ENCODE measurements at regions not wholly inside any gene's neighbourhood (a gene's known extent, or its start where the extent isn't known, plus 50 kb on each side); places are given as distances from the start of the nearest gene placed in this dataset.
A peak's percentile ranks its signal among the peaks of the same experiment; 100 is the strongest.

GRCh38 chr16:72565106-72565505 lies 393.2 kb upstream of the PMFBP1 start:
- no peak for TF ChIP-seq JUND (IDR thresholded peaks at IDR 0.05; ENCODE audit: low read depth)
- in situ Hi-C loops (cut with HindIII; ENCODE audit: low pct_unique_long_range_greater_than_20kb, low sequenced_read_pairs) = no loop called here
- DNase-seq (ENCODE audit: low read depth in 1 of 2, low spot score in 1 of 2) = no peak

- in situ Hi-C loops (cut with HindIII; ENCODE audit: low pct_unique_long_range_greater_than_20kb, low sequenced_read_pairs) = no loop called here
These were observed 388.7 kb upstream of the PMFBP1 start for GRCh38 chr16:72560617-72561016.

GRCh38 chr16:72558501-72558900 lies 386.5 kb upstream of the PMFBP1 start:
- no peak for DNase-seq (ENCODE audit: low read depth in 1 of 2, low spot score in 1 of 2)
- no peak for TF ChIP-seq JUND (IDR thresholded peaks at IDR 0.05; ENCODE audit: low read depth)
- in situ Hi-C loops (cut with HindIII; ENCODE audit: low pct_unique_long_range_greater_than_20kb, low sequenced_read_pairs) = no loop called here

More at GRCh38 chr16:72560617-72561016, 388.7 kb upstream of the PMFBP1 start:
- DNase-seq (ENCODE audit: low read depth in 1 of 2, low spot score in 1 of 2) = no peak
- no peak for TF ChIP-seq JUND (IDR thresholded peaks at IDR 0.05; ENCODE audit: low read depth)

- in situ Hi-C loops (cut with HindIII; ENCODE audit: low pct_unique_long_range_greater_than_20kb, low sequenced_read_pairs) = no loop called here
- no peak for TF ChIP-seq JUND (IDR thresholded peaks at IDR 0.05; ENCODE audit: low read depth)
- DNase-seq (ENCODE audit: low read depth in 1 of 2, low spot score in 1 of 2) = no peak
These were observed 383.0 kb upstream of the PMFBP1 start for GRCh38 chr16:72554935-72555334.

- no peak for DNase-seq (ENCODE audit: low read depth in 1 of 2, low spot score in 1 of 2)
- TF ChIP-seq JUND (IDR thresholded peaks at IDR 0.05; ENCODE audit: low read depth) = no peak
- in situ Hi-C loops (cut with HindIII; ENCODE audit: low pct_unique_long_range_greater_than_20kb, low sequenced_read_pairs) = no loop called here
These were observed 380.7 kb upstream of the PMFBP1 start for GRCh38 chr16:72552654-72553053.

- no peak for DNase-seq (ENCODE audit: low read depth in 1 of 2, low spot score in 1 of 2)
- in situ Hi-C loops (cut with HindIII; ENCODE audit: low pct_unique_long_range_greater_than_20kb, low sequenced_read_pairs) = no loop called here
- TF ChIP-seq JUND (IDR thresholded peaks at IDR 0.05; ENCODE audit: low read depth) = no peak
These were observed 379.7 kb upstream of the PMFBP1 start for GRCh38 chr16:72551649-72552048.

GRCh38 chr16:72549878-72550277 lies 377.9 kb upstream of the PMFBP1 start:
- TF ChIP-seq JUND (IDR thresholded peaks at IDR 0.05; ENCODE audit: low read depth) = no peak
- no peak for DNase-seq (ENCODE audit: low read depth in 1 of 2, low spot score in 1 of 2)
- in situ Hi-C loops (cut with HindIII; ENCODE audit: low pct_unique_long_range_greater_than_20kb, low sequenced_read_pairs) = no loop called here

GRCh38 chr16:72542102-72542501 lies 370.1 kb upstream of the PMFBP1 start:
- TF ChIP-seq JUND (IDR thresholded peaks at IDR 0.05; ENCODE audit: low read depth) = no peak
- in situ Hi-C loops (cut with HindIII; ENCODE audit: low pct_unique_long_range_greater_than_20kb, low sequenced_read_pairs) = no loop called here
- no peak for DNase-seq (ENCODE audit: low read depth in 1 of 2, low spot score in 1 of 2)

- in situ Hi-C loops (cut with HindIII; ENCODE audit: low pct_unique_long_range_greater_than_20kb, low sequenced_read_pairs) = no loop called here
- no peak for TF ChIP-seq JUND (IDR thresholded peaks at IDR 0.05; ENCODE audit: low read depth)
- DNase-seq (ENCODE audit: low read depth in 1 of 2, low spot score in 1 of 2) = no peak
These were observed 365.7 kb upstream of the PMFBP1 start for GRCh38 chr16:72537664-72538063.

- no peak for TF ChIP-seq JUND (IDR thresholded peaks at IDR 0.05; ENCODE audit: low read depth)
- DNase-seq (ENCODE audit: low read depth in 1 of 2, low spot score in 1 of 2) = no peak
- in situ Hi-C loops (cut with HindIII; ENCODE audit: low pct_unique_long_range_greater_than_20kb, low sequenced_read_pairs) = no loop called here
These were observed 364.9 kb upstream of the PMFBP1 start for GRCh38 chr16:72536723-72537435.

- no peak for TF ChIP-seq JUND (IDR thresholded peaks at IDR 0.05; ENCODE audit: low read depth)
- no peak for DNase-seq (ENCODE audit: low read depth in 1 of 2, low spot score in 1 of 2)
- in situ Hi-C loops (cut with HindIII; ENCODE audit: low pct_unique_long_range_greater_than_20kb, low sequenced_read_pairs) = no loop called here
These were observed 361.0 kb upstream of the PMFBP1 start for GRCh38 chr16:72532906-72533410.

GRCh38 chr16:72530434-72530833 lies 358.5 kb upstream of the PMFBP1 start:
- DNase-seq (ENCODE audit: low read depth in 1 of 2, low spot score in 1 of 2) = peak in 1 of 2 experiments; percentile 52
- no peak for TF ChIP-seq JUND (IDR thresholded peaks at IDR 0.05; ENCODE audit: low read depth)
- in situ Hi-C loops (cut with HindIII; ENCODE audit: low pct_unique_long_range_greater_than_20kb, low sequenced_read_pairs) = no loop called here

GRCh38 chr16:72523087-72523486 lies 351.1 kb upstream of the PMFBP1 start:
- TF ChIP-seq JUND (IDR thresholded peaks at IDR 0.05; ENCODE audit: low read depth) = no peak
- no peak for DNase-seq (ENCODE audit: low read depth in 1 of 2, low spot score in 1 of 2)
- in situ Hi-C loops (cut with HindIII; ENCODE audit: low pct_unique_long_range_greater_than_20kb, low sequenced_read_pairs) = no loop called here

- in situ Hi-C loops (cut with HindIII; ENCODE audit: low pct_unique_long_range_greater_than_20kb, low sequenced_read_pairs) = no loop called here
- no peak for DNase-seq (ENCODE audit: low read depth in 1 of 2, low spot score in 1 of 2)
- TF ChIP-seq JUND (IDR thresholded peaks at IDR 0.05; ENCODE audit: low read depth) = no peak
These were observed 345.2 kb upstream of the PMFBP1 start for GRCh38 chr16:72517154-72517553.

Measured in T47D (cell line).